Stimulated activated CD8-positive, alpha-beta memory T cell treated with anti-CD3 and anti-CD28 coated beads, Interleukin-12 subunit alpha, Interleukin-12 subunit beta, amount 100 ng/mL, for 1 hour (primary cell): ENCODE measurements at regions not wholly inside any gene's neighbourhood (a gene's known extent, or its start where the extent isn't known, plus 50 kb on each side); places are given as distances from the start of the nearest gene placed in this dataset.

Experiments
- DNase-seq: peaks from one replicate; pipeline ENCODE4 v3.0.0-alpha.2; 2020; ENCODE audit warnings: low read depth

DNA sequence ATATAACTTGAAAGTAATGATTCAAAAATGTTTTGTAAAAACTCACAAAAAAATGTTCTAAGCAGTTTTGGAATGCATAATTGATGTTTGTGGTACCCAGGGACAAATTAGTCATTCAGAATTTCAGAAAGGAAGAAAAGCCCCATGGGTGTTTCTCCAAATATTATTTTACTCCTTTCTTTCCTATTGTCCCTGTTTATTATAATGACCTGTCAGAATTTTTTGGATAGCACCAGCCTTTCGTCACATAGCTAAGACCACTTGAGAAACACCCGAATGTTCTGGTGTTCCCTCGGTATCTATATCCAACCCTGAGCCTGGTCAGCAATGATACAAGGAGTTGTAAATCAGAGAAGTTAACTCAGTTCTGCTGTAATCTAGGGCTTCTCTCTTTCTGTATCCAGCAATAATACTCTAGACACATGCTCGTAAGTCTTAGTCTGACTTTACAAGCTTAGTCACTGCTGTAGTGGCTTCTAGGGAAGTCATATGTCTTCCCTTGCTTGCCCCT, 64.8 kb upstream of the MEOX2 start:
- DNase-seq, result no peak

- DNase-seq, result no peak
Measured at GRCh38 chr7:15750727-15751126, 64.2 kb upstream of the MEOX2 start.

DNA sequence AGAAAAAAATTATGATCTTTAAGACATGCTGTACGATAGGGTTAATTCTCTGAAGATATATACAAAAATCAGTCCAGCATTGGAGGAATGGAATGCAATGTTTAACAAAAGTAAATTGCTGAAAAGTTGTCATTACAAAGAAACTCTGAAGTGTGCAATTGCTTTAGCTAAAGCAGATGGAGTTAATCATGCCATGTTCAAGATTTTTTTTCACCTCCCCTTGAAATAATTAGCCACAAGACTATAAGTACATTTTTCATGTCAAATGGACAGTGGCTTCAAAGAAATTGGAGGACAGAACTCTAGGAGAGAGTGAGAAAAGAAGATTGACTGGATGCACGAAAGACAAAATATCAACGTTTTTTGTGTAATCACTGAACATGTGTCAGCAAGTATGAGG, 63.1 kb upstream of the MEOX2 start:
- no peak for DNase-seq

DNA sequence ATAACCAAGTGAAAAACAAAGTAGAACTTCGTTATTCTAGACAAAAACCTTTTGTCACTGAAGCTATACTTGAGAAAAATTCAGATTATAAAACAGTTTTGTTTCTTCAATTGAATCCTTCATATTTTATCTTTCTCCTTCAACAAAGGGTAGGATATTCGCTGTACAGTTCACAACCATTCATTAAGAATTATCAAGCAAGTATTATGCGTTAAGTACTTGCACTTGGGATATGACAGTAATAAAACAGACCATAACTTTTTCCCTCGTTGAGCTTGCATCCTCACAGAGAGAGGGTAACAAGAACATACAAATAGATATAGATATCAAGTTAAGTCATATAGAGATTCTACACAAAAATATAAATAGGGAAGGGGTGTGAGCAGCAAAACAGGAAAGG, 61.2 kb upstream of the MEOX2 start:
- DNase-seq, result no peak

- DNase-seq, result no peak
Measured at GRCh38 chr7:15747301-15747700, 60.8 kb upstream of the MEOX2 start.

GRCh38 chr7:15743926-15744480, 57.5 kb upstream of the MEOX2 start:
- no peak for DNase-seq

- no peak for DNase-seq
Measured at GRCh38 chr7:15737601-15738000, 51.1 kb upstream of the MEOX2 start.
